ELR (cell line): ENCODE measurements at regions not wholly inside any gene's neighbourhood (a gene's known extent, or its start where the extent isn't known, plus 50 kb on each side); places are given as distances from the start of the nearest gene placed in this dataset.
"Not testable (repeated sequence)": the region's sequence is repeated elsewhere in the genome, so short reads cannot be mapped to it uniquely, and the experiment has no call there.

Source experiments
- DNase-seq: peaks from one replicate; pipeline ENCODE4 v3.0.0-alpha.2; 2015; ENCODE audit warnings: low read depth

GRCh38 chr13:42478531-42479156 is 95.3 kb upstream of the TNFSF11 start:
- peak; percentile 36 for DNase-seq

DNA sequence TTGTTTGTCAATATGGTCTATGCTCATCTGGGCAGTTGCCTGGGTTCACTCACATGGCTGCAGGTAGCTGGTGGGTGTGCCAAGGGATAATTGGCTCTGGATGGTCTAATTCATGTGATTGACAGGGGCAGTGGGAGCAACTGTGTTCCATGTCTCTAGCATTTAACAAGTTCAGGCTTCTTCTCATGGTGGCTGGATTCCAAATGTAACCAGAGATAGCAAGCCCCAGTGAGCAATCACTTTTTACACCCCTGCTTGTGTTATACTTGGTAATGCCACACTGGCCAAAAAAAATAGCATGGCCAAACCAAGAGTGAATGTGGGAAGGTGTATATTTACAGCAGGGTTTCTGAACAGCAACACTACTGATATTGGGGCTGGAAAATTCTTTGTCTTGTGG is 89.6 kb upstream of the TNFSF11 start:
- DNase-seq: no peak

- no peak for DNase-seq
Observed at GRCh38 chr13:42485272-42485671, 88.7 kb upstream of the TNFSF11 start.

GRCh38 chr13:42486711-42487198 is 87.2 kb upstream of the TNFSF11 start:
- peak; percentile 90 for DNase-seq

DNA sequence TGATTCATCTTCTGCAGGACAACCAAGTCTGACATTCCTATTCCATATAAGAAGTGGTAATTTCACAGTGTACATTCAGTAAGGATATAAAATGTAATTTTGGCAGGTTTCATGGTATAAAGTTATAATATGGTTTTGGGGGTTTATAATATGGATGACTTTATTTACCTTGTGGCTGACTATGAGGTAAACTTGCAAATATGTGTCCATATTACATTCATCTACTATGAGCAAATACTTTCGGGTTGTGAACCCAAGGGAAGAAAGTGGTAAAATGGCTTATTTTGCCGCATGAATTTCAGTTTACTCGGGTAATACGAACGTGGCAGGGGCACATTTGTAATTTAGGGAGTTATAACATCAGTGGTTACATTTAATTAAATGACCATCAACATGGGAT is 86.7 kb upstream of the TNFSF11 start:
- peak; percentile 62 for DNase-seq

- no peak for DNase-seq
Observed at GRCh38 chr13:42490676-42491075, 83.3 kb upstream of the TNFSF11 start.

GRCh38 chr13:42492372-42492920 is 81.5 kb upstream of the TNFSF11 start:
- no peak for DNase-seq

- DNase-seq: peak; percentile 36
Observed at GRCh38 chr13:42494157-42494556, 79.8 kb upstream of the TNFSF11 start.

GRCh38 chr13:42495255-42495654 is 78.7 kb upstream of the TNFSF11 start:
- peak; percentile 8 for DNase-seq

DNA sequence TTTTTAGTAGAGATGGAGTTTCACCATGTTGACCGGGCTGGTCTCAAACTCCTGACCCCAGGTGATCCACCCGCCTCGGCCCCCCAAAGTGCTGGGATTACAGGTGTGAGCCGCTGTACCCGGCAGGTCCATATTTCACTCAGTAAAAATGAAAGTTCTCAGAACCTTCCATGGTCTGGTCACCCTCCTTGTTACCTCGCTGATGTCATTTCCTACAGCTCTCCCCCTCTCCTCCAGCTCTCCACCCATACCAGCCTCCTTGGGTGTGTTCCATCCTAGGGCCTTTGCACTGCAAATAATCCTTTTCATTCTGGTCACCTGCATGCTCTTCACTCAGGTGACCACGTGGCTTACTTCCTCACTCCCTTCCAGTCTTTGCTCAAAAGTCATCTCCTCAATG is 78.2 kb upstream of the TNFSF11 start:
- no peak for DNase-seq

DNA sequence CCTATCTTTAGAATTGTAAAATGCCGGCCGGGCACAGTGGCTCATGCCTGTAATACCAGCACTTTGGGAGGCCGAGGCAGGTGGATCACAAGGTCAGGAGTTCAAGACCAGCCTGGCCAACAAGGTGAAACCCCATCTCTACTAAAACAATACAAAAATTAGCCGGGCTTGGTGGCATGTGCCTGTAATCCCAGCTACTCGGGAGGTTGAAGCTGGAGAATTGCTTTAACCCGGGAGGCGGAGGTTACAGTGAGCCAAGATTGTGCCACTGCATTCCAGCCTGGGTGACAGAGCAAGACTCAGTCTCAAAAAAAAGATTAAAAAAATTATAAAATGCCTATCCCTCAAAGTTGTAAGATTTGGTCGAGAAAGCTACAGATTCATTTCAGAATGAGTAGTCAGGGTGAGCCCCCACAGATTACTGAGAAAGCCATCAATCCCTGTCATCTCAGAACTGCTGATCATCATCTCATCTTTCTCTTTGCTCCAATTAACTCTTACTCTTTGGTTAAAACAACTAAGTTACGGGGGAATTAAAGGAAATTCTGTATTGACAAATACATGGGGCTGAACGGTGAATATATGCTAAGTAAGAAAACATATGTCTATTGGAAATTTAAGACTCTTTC is 76.9 kb upstream of the TNFSF11 start:
- not testable (repeated sequence) for DNase-seq

DNA sequence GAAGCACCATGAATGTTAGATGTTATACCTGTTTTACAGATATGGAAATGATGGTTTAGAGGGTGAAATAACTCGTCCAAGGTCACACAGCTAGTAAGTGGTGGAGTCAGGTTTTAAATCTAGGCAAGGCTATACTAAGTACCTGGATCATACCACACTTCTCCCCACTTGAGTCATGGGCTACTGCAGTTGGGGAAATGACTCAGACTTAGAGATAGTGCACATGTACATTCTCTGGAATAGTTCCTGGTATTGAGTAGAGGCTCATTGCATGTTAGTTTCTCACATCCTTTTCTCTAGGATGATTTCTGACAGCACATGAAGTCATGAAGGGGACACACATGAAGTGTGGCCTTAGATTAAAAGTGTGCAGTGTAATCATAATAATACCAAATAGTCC is 76.2 kb upstream of the TNFSF11 start:
- DNase-seq: peak; percentile 73

- no peak for DNase-seq
Observed at GRCh38 chr13:42498521-42498920, 75.4 kb upstream of the TNFSF11 start.
